RWPE2 (cell line): ENCODE measurements at regions not wholly inside any gene's neighbourhood (a gene's known extent, or its start where the extent isn't known, plus 50 kb on each side); places are given as distances from the start of the nearest gene placed in this dataset.

ENCODE experiments used
- ATAC-seq: fragments of 200-7000 bp; cut with Tn5 transposase; 3 replicates; pipeline ENCODE4 v1.9.1; 2021; ENCODE audit warnings: low read depth
- DNase-seq: peaks from one replicate; pipeline ENCODE4 v3.0.0-alpha.2; 2020; ENCODE audit warnings: low spot score
- H3K27ac ChIP-seq: fragments of 450-650 bp; 2 replicates; pipeline ENCODE4 v1.5.1; 2017; ENCODE audit warnings: mild to moderate bottlenecking; ENCODE audit not compliant: poor library complexity, severe bottlenecking
- H3K27me3 ChIP-seq: fragments of 250-450 bp; sonication (Bioruptor Pico); 2 replicates; pipeline ENCODE4 v1.5.1; 2021; ENCODE audit warnings: mild to moderate bottlenecking, moderate library complexity; ENCODE audit not compliant: insufficient read depth, poor library complexity, severe bottlenecking
- H3K36me3 ChIP-seq: fragments of 250-450 bp; sonication (Bioruptor Pico); 2 replicates; pipeline ENCODE4 v1.5.1; 2020; ENCODE audit warnings: low read depth, mild to moderate bottlenecking, moderate library complexity
- H3K4me1 ChIP-seq: fragments of 250-450 bp; sonication (Bioruptor Pico); 2 replicates; pipeline ENCODE4 v1.5.1; 2021; ENCODE audit warnings: mild to moderate bottlenecking, moderate library complexity; ENCODE audit not compliant: insufficient read depth, poor library complexity, severe bottlenecking
- H3K4me3 ChIP-seq: fragments of 250-450 bp; sonication (Bioruptor Pico); 2 replicates; pipeline ENCODE4 v1.5.1; 2021; ENCODE audit warnings: mild to moderate bottlenecking, moderate library complexity; ENCODE audit not compliant: severe bottlenecking
- H3K9me3 ChIP-seq: fragments of 250-450 bp; sonication (Bioruptor Pico); 2 replicates; pipeline ENCODE4 v1.5.1; 2021; ENCODE audit warnings: mild to moderate bottlenecking, moderate library complexity; ENCODE audit not compliant: severe bottlenecking
- CTCF ChIP-seq: fragments of 450-650 bp; IDR thresholded peaks from one replicate; pipeline ENCODE4 v1.5.1; 2017; ENCODE audit warnings: mild to moderate bottlenecking, moderate library complexity; ENCODE audit not compliant: poor library complexity, severe bottlenecking

- H3K4me1 ChIP-seq: no peaks in the 10 kb centered on the region
- DNase-seq (no peak), ATAC-seq (no peak)
- H3K36me3 ChIP-seq: no peaks in the 10 kb centered on the region
- TF ChIP-seq CTCF: no peak
- H3K27me3 ChIP-seq: no peaks in the 10 kb centered on the region
- H3K9me3 ChIP-seq: no peaks in the 10 kb centered on the region
- H3K27ac ChIP-seq: no peak overlapping the region
- H3K4me3 ChIP-seq: no peak overlapping the region
Observed at GRCh38 chr5:92861531-92862285, 719.3 kb downstream of the NR2F1-AS1 start.

GRCh38 chr5:92860061-92860460 lies 721.0 kb downstream of the NR2F1-AS1 start:
- no peaks in the 10 kb centered on the region for H3K4me1 ChIP-seq
- H3K27me3 ChIP-seq: no peaks in the 10 kb centered on the region
- no peak overlapping the region for H3K27ac ChIP-seq
- H3K36me3 ChIP-seq: no peaks in the 10 kb centered on the region
- no peak for TF ChIP-seq CTCF
- no peaks in the 10 kb centered on the region for H3K9me3 ChIP-seq
- H3K4me3 ChIP-seq: no peak overlapping the region
- no peak for ATAC-seq
- DNase-seq: no peak

GRCh38 chr5:92852219-92852618 lies 728.8 kb downstream of the NR2F1-AS1 start:
- no peak for DNase-seq
- no peaks in the 10 kb centered on the region for H3K27me3 ChIP-seq
- no peak for TF ChIP-seq CTCF
- ATAC-seq: no peak
- H3K36me3 ChIP-seq: no peaks in the 10 kb centered on the region
- no peak overlapping the region for H3K4me3 ChIP-seq
- no peak overlapping the region for H3K27ac ChIP-seq
- no peaks in the 10 kb centered on the region for H3K4me1 ChIP-seq
- no peaks in the 10 kb centered on the region for H3K9me3 ChIP-seq

GRCh38 chr5:92850886-92851285 lies 730.1 kb downstream of the NR2F1-AS1 start:
- Histone ChIP-seq H3K4me1 (no peaks in the 10 kb centered on the region), H3K9me3 (no peaks in the 10 kb centered on the region), H3K36me3 (no peaks in the 10 kb centered on the region), H3K27ac (no peak overlapping the region), H3K4me3 (no peak overlapping the region), H3K27me3 (no peaks in the 10 kb centered on the region)
- ATAC-seq: no peak
- no peak for TF ChIP-seq CTCF
- no peak for DNase-seq

GRCh38 chr5:92849756-92850155 lies 731.3 kb downstream of the NR2F1-AS1 start:
- Histone ChIP-seq H3K27ac (no peak overlapping the region), H3K9me3 (no peaks in the 10 kb centered on the region), H3K4me1 (no peaks in the 10 kb centered on the region), H3K36me3 (no peaks in the 10 kb centered on the region), H3K4me3 (no peak overlapping the region), H3K27me3 (no peaks in the 10 kb centered on the region)
- no peak for DNase-seq
- no peak for TF ChIP-seq CTCF
- ATAC-seq: no peak
